DLD1 (cell line): ENCODE measurements at regions not wholly inside any gene's neighbourhood (a gene's known extent, or its start where the extent isn't known, plus 50 kb on each side); places are given as distances from the start of the nearest gene placed in this dataset.
"Not testable (repeated sequence)": the region's sequence is repeated elsewhere in the genome, so short reads cannot be mapped to it uniquely, and the experiment has no call there.

Experiments used
- in situ Hi-C: cut with HindIII; loops from 2 replicates; pipeline ENCODE4 v1.10.0; 2017; ENCODE audit warnings: low sequenced_read_pairs

DNA sequence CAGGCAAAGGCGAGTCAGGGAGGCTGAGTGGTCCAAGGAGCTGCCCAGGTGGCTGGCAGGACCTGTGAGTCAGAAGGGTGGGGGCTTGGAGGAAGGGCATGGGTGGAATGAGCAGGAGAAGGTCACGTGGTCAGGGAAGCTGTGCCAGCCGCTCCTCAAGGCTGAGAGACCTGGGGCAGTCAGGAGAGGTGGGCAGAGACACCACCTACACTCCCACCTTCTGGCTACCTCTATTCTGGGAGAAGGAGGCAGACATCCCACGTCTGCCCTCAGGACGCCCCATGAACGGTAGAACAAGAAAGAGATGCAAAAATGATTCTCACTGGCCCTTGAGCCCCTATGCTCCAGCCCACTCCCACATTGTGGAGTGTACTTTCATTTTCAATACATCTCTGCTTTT lies 151.8 kb upstream of the RAB4A start:
- in situ Hi-C loops: no loop called here

DNA sequence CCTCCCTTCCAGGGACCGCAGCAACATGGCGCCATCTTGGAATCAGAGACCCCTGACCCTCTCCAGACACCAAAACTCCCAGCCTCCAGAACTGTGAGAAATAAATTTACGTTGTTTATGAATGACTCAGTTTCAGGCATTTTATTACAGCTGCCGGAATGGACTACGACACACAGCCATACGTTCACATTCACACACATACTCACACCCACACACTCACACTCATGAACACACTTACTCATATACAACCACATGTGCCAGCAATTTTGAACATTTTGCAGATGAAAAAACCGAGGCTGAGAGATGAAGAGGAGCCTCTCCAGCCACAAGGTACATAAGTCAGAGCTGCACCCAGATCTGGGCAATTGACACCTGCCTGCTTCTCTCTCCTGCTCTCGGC lies 151.0 kb upstream of the RAB4A start:
- in situ Hi-C loops: no loop called here

DNA sequence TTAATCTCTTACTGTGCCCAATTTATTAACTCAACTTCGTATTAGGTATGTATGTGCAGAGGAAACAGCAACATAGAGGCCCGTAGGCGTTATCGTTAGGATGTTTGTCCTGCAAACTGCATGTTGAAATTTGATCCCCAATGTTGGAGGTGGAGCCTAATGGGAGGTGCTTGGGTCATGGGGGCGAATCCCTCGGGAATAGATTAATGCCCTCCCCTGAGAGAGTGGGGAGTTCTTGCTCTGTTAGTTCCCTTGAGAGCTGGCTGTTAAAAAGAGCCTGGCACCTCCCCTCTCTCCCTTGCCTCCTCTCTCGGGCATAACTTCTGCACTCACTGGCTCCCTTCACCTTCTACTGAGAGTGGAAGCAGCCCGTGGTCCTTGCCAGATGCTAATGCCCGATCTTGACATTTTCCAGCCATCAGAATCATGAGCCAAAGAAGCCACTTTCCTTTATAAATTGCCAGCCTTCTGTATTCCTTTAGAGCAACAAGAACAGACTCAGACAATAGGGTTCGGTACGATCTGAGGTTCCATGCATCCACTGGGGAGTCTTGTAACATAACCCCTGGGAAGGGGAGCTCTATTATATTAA lies 149.0 kb upstream of the RAB4A start:
- in situ Hi-C loops: no loop called here

DNA sequence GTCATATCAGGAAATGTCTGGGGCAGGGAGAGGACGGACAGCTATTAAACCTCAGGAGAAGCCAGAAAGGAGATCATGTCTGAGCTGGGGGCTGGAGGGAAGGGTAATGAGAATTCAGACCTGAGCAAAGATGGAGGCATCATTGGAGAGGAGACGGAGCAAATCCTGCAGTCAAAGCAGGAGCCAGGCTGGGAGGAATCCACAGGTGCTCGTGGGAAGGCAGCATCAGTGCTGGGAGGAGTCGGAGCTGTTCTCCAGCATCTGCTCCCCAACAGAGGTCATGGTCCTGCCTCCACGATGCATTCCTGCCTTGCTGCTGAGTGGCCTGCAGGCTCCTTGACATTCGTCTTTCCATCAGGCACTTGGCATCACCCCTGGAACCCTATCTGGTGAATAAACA lies 148.3 kb upstream of the RAB4A start:
- in situ Hi-C loops: no loop called here

DNA sequence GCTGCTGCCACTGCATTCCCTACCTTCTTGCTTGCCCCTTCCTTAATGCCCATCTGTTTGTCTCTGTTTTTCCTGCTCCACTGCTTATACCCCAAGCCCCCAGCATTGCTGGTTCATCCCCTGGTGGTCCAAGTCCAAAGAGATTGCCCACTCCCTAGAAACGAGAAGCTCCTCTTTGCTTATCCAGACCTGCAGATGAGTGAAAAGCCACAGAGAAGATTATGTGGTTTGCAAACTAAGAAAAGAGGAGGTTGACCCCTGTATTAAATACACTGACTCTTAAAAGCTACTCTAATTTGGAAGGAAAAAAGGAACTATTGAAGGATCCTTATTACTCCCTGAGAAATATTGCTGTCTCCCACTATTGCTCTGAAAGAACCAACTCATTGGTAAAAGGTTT lies 146.8 kb upstream of the RAB4A start:
- in situ Hi-C loops: no loop called here

DNA sequence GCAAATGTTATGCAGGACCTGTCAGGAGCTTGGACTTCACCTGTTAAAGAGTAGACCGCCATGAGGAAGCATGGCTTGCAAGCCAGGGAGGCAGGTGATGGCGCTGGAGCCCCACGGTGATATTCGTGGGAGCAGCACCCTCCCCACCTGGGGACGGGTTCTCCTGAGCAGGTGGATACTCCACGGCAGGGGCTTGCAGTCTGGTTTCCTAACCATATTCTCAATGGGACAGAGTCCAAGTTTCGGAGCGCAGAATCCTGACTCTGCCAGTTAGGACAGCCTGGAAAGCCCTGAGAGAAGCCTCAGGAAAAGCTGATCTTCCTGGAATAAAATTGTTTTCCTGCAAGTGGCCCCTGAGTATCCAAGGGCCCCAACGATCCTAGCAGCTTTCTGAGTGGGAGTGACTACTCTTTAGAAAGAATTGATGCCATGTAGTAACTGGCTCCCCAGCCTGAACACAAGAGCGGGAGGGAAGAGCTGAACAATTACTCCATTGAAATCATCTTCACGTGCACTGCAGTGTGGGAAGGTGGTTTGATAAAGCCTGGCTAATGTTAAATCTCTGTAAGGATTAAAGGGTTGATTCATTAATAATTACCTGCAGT lies 146.3 kb upstream of the RAB4A start:
- in situ Hi-C loops: no loop called here

DNA sequence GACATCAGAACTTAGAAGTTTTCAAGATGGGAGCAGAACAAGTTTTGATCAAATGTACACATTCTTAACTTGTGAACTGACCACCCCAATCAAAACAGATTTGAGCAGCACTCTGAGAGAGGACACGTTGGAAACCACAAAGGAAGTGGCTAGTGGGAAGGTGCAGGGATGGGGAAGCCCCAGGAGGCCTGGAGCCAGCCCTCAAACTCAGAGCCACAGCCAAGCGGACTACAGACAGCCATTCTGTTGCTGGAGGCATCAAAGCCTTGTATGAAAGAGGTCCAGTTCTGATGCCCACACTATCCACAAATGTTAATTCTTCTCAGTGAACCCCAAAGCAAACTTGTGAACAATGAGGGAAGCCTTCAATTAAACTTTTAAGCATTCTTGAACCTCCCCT lies 143.6 kb upstream of the RAB4A start:
- in situ Hi-C loops: no loop called here

DNA sequence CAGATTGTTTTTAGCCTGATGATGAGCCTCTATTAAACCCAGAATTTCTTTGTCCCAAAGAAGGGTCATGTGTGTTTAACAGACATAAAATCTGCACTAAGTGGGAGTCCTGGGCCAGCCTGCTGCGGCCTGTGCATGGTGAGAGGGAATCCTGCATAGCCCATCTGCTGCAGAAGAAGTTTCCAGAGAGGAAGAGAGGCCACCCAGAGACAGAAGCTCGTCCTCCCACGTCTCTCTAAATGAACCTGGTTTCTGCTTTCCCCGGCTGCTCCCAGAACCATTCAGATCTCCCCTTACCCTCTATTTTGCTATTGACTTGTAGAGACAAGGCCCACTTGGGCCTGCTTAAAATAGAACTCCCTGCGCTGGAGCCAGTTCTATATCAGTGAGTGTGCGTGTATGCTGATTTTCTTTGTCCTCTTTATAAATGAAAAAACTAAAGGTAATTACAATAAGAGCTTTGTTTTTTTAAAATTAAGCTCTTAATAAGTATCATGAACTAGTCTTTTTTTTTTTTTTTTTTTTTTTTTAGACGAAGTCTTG lies 142.8 kb upstream of the RAB4A start:
- in situ Hi-C loops: no loop called here

DNA sequence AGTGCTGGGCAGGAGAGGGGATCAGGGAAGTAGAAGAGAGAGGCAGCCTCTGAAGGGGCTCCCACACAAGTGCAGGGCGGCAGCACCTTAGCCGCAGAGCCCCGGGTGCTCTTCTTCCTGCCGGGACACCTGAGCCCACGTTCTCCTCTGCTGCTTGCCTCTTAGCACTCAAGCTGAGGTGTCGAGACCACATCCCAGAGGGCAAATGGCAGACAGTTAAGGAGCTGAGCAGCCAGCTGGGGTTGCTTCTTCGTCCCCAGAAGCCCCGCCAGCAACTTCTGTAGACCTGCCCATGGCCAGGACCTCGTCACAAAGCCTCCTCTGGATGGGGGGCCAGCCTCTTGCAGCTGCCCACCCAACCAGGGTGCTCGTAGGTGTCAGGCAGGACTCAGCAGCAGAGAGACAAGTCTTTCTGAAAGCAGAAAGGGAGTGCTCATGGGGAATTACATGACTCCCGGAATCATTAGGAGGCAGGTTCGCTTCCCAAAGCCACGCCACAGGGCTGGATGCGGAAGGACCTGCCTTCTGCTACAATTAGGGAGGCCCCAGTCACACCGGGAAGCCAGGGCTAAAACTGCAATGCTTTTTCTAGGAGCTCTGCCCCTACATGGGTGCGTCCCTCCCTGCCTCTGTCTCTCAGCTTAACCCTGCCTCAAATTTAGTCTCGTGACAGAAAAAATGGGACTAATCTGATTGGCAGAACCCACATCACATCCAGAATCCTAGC lies 141.4 kb upstream of the RAB4A start:
- in situ Hi-C loops: no loop called here

DNA sequence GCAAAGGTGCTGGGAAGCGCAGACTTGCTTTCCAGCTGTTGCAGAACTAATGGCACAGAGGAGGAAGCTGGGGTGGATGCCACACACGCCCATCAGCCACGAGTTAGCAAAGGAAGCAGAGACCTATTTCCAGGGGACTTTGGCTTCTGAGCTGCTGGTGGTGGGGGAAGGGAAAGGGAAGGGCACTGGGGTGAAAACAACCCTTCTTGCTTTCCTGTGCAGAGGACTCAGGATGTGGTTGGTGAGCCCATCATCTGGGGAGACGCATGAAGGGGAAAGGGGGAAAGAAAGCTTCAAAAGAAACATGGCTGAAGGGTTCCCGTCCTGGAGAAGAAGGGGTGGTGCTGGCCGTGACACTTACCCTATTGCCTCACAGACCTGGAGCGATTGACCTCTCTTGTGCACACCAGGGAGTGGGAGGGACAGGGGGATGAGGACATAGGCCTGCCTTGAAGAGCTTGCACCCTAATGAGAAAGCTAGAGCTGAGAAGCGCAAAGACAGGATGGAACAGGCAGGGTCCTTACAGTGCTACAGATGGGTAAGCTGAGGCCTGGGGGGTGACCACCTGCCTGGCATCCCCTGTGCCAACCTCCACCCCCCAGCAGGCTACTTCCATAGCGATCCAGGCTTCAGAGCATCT lies 140.8 kb upstream of the RAB4A start:
- in situ Hi-C loops: no loop called here

DNA sequence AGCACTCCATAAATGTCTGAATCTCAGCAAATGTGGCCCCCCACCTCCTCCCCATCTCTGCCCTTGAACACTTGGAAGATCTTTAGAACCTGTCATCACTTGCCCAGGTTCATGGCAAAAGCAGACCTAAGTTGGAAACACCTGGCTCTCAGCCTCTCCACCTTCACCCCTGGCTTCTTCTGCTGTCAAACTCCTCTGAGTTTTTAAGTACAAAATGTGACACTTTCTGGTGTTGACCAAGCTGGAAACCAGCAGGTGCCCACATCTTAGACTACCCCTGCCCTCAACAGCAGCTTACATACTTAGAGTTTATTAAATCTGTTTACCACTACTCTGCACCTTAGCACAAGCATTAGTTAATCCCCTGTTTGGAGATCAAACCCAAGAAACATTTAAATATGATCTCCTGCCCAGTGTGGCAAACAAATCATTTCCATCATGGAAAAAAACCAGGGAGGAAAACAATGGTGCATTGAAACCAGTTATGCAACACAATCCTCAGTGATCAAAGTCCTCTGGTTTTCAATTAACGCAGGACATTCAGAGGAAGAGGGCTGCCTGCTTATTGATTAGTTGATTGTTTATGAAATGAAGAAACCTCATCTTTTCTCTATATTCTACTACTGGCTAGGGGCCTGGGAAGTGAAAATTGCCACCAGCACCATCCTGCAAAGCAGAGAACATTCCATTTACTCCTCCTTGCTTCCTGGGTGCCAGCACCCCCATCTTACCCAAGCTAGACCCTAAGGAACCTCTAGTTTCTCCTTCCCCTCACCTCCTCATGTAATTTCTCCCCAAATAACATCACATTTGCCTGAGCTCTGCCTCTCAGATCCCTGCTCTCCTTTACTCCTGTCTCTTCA lies 139.4 kb upstream of the RAB4A start:
- in situ Hi-C loops: no loop called here

DNA sequence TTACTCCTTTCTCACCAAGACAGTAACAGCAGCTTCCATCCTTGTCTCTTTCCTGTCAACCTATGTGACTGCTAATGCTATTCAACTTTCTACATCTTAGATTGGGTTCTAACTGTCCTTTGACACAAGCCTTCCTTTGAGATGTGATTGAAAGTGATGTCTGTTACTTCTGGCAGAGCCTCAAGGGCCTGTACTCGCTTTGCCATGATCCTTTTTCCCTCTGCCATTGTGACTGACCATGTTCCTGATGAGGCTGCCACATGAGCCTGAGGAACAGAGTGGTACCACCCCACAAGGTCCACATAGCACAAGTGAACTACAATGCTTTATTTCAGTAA lies 138.8 kb upstream of the RAB4A start:
- in situ Hi-C loops: no loop called here

DNA sequence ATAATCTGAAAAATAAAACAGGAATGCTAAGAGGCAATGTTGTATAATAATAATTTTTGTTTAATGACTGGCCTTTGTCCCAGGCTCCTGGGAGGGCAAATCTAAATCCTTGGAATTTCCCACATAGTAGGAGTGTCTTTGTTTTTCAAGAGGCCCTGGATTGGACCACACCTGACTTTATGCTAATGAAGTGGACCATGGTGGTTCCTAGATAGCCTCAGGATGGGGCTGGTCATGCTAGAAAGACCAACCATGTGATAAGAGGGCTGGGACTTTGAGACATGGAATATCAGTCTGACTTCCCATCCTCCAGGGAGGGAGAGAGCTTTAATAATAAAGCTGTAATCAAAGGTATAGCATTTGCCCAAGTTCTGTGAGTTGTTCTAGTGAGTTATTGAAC lies 138.2 kb upstream of the RAB4A start:
- in situ Hi-C loops: no loop called here

DNA sequence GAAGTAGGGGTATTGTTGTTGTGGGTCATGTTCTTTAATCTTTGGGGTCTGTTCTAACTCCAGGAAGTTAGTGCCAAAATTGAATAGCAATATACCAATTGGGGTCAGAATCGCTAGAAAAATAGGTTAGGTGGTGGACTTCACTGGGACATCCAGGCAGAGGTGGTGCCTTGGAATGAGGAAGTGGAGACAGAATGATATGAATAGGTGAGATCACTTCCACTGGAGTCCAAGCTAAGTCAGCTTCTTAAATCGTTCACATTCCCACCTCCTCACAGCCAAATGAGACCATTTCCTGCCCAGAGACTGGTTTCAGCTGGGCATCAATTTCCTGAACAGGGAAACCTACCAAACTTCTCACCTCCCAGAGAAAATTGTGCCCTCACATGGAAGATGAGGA lies 137.8 kb upstream of the RAB4A start:
- in situ Hi-C loops: no loop called here

DNA sequence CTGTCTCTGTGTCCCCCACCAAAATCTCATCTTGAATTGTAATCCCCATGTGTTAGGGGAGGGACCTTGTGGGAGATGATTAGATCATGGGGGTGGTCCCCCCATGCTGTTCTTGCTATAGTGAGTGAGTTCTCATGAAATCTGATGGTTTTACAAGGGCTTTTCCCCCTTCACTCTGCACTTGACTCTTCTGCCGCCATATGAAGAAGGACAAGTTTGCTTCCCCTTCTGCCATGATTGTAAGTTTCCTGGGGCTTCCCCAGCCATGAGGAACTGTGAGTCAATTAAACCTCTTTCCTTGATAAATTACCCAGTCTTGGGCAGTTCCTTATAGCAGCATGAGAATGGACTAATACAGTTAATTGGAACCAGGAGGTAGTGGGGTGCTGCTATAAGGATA lies 137.1 kb upstream of the RAB4A start:
- in situ Hi-C loops: no loop called here

DNA sequence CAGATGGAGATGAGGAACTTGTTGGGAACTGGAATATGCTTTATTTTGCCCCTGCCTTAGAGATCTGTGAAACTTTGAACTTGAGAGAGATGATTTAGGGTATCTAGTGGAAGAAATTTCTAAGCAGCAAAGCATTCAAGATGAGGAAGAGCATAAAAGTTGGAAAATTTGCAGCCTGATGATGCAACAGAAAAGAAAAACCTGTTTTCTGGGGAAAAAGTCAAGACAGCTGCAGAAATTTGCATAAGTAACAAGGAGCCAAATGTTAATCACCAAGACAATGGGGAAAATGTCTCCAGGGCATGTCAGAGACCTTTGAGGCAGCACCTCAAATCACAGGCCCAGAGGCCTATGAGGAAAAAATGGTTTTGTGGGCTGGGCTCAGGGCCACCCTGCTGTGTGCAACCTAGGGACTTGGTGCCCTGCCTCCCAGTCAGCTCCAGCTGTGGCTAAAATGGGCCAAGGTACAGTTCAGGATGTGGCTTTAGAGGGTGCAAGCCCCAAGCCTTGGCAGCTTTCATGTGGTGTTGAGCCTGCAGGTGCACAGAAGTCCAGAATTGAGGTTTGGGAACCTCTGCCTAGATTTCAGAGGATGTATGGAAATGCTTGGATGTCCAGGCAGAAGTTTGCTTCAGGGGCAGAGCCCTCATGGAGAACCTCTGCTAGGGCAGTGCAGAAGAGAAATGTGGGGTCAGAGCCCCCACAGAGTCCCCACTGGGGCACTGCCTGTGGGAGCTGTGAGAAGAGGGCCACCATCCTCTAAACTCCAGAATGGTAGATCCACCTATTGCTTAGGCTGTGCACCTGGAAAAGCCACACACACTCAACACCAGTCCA lies 136.3 kb upstream of the RAB4A start:
- in situ Hi-C loops: not testable (repeated sequence)

DNA sequence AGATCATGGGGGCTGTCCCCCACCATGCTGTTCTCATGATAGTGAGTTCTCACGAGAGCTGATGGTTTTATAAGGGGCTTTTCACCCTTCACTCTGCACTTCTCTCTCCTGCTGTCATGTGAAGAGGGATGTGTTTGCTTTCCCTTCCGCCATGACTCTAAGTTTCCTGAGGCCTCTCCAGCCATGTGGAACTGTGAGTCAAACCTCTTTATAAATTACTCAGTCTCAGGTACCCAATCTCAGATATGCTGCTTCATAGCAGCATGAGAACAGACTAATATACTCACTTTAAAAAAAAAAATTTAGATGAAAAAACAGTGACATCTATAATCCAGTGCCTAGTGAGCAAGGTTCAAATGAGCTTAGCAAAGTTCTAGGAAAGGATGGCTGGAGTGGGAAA lies 135.1 kb upstream of the RAB4A start:
- in situ Hi-C loops: no loop called here

DNA sequence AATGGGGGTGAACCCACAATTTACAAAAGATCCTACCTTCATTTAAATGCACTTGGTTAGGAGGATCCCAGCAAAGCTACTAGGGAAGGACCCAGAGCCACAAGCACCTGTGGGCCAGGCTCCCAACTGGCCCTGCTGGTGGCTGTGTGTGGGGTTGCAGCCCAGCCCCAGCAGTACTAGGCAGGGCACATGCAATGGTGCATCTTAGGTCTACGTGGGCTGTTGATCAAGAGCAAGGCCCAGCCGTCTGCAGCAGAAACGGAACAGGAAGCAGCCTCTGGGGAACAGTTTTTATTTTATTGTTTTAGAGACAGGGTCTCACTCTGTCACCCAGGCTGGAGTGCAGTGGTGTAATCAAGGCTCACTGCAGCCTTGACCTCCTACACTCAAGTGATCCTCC lies 134.1 kb upstream of the RAB4A start:
- in situ Hi-C loops: no loop called here

DNA sequence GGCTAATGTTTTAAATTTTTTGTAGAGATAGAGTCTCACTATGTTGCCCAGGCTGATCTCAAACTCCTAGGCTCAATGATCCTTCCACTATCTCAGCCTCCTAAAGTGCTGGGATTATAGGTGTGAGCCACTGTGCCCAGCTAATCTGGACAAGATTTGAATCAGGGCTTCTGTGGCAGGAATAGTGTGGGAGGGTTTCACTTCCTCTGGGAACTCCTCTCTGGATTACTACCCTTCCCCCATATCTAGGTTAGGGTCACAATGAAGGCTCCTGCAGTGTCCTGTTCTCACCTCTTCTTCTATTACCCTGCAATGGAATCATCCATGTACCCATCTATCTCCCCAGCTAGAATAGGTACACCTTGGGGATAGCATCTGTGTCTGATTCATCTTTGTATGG lies 133.6 kb upstream of the RAB4A start:
- in situ Hi-C loops: no loop called here

DNA sequence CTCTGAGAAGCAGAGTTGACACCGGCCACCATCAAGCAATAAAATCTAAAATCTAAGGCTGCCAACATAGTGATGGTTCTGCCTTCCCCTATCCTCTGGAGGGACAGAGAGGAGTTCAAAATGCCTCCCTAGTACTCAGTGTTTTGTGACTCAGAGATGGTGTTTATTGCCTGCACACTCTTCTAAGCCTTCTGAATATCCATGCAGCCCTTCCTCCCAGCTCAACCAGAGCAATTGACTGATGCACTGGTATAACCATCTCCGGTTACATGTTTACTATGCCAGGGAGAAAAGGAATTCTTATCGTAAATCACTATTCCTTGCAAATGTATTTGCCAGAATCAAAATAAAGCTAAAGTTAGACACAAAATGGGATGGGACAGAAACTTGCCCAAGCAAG lies 132.9 kb upstream of the RAB4A start:
- in situ Hi-C loops: no loop called here
